ENCODE measurements at regions not wholly inside any gene's neighbourhood (a gene's known extent, or its start where the extent isn't known, plus 50 kb on each side); places are given as distances from the start of the nearest gene placed in this dataset.

- Histone ChIP-seq H3K9me3 (ENCODE audit: severe bottlenecking) (no peaks in the 10 kb centered on the region), H3K27me3 (ENCODE audit: insufficient read depth, low read depth, severe bottlenecking) (peaks cover 18% of the 10 kb centered on the region), H3K27ac (no peak overlapping the region), H3K4me3 (ENCODE audit: low read depth, low read length) (no peak overlapping the region), H3K36me3 (no peaks in the 10 kb centered on the region)
- no peak for TF ChIP-seq CTCF (IDR thresholded peaks at IDR 0.05; ENCODE audit: low read depth, low read length)
- no peak for DNase-seq
Measured at GRCh38 chr20:60199866-60200265, 241.6 kb downstream of the CDH26 start.

DNA sequence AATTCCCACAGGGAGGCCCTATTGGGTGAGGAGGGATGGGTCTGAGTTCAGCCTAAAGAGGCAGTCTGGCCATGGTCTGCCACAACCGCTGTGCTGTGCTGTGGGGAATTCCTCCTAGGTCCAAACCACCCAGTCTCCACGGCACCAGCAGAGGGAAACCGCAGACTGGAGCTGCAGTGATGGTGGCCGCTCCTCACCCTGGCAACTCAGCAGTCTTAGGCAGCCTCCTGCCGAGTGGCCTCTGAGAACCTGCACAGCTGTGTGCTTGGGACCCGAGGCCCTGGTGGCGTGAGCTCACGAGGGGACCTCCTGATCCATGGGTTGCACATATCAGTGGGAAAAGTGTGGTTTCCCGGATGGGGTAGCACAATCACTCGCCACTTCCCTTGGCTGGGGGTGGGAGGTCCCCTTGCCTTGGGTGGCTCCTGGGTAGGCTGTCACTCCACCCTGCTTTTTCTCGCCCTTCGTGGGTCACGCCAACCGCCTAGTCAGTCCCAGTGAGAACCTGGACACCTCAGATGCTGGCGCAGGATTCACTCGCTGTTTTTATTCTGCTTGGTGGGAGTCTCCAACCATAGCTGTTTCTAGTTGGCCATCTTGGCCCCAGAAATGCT lies 242.2 kb downstream of the CDH26 start:
- no peak overlapping the region for H3K4me3 ChIP-seq (ENCODE audit: low read depth, low read length)
- no peak overlapping the region for H3K27ac ChIP-seq
- no peaks in the 10 kb centered on the region for H3K9me3 ChIP-seq (ENCODE audit: severe bottlenecking)
- peaks cover 18% of the 10 kb centered on the region for H3K27me3 ChIP-seq (ENCODE audit: insufficient read depth, low read depth, severe bottlenecking)
- TF ChIP-seq CTCF (IDR thresholded peaks at IDR 0.05; ENCODE audit: low read depth, low read length) = no peak
- H3K36me3 ChIP-seq = no peaks in the 10 kb centered on the region
- DNase-seq = no peak

- no peaks in the 10 kb centered on the region for H3K36me3 ChIP-seq
- no peak for TF ChIP-seq CTCF (IDR thresholded peaks at IDR 0.05; ENCODE audit: low read depth, low read length)
- H3K9me3 ChIP-seq (ENCODE audit: severe bottlenecking) = no peaks in the 10 kb centered on the region
- DNase-seq = no peak
- H3K27me3 ChIP-seq (ENCODE audit: insufficient read depth, low read depth, severe bottlenecking) = peaks cover 13% of the 10 kb centered on the region
- no peak overlapping the region for H3K27ac ChIP-seq
- no peak overlapping the region for H3K4me3 ChIP-seq (ENCODE audit: low read depth, low read length)
Measured at GRCh38 chr20:60201198-60201835, 243.1 kb downstream of the CDH26 start.

GRCh38 chr20:60202046-60202445 lies 243.8 kb downstream of the CDH26 start:
- Histone ChIP-seq H3K27me3 (ENCODE audit: insufficient read depth, low read depth, severe bottlenecking) (peaks cover 9% of the 10 kb centered on the region), H3K36me3 (no peaks in the 10 kb centered on the region), H3K4me3 (ENCODE audit: low read depth, low read length) (no peak overlapping the region), H3K27ac (no peak overlapping the region), H3K9me3 (ENCODE audit: severe bottlenecking) (no peaks in the 10 kb centered on the region)
- TF ChIP-seq CTCF (IDR thresholded peaks at IDR 0.05; ENCODE audit: low read depth, low read length) = no peak
- no peak for DNase-seq

DNA sequence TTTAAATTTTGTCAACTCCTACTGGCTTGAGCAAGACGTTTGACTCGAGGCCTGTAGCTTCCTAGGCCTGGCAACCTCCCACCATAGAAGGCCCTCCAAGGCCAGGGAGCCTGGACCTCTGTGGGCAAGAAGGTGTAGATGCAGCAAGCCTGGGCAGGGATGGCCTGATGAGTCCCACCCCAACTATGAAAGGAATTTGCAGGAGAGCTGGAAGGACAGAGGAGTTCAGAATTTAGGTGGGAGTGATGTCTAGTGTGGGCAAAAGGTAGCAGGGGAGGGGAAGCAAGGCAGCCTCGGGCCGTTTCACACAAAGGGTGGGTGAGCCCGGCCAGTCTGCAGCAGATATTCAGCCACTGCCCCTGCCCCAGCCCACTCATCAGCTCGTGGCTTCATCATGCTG lies 245.2 kb downstream of the CDH26 start:
- Histone ChIP-seq H3K36me3 (no peaks in the 10 kb centered on the region), H3K27me3 (ENCODE audit: insufficient read depth, low read depth, severe bottlenecking) (peaks cover 3% of the 10 kb centered on the region), H3K9me3 (ENCODE audit: severe bottlenecking) (no peaks in the 10 kb centered on the region), H3K4me3 (ENCODE audit: low read depth, low read length) (no peak overlapping the region), H3K27ac (no peak overlapping the region)
- no peak for DNase-seq
- no peak for TF ChIP-seq CTCF (IDR thresholded peaks at IDR 0.05; ENCODE audit: low read depth, low read length)

GRCh38 chr20:60204601-60205000 lies 246.4 kb downstream of the CDH26 start:
- H3K4me3 ChIP-seq (ENCODE audit: low read depth, low read length) = no peak overlapping the region
- no peaks in the 10 kb centered on the region for H3K9me3 ChIP-seq (ENCODE audit: severe bottlenecking)
- no peak for DNase-seq
- H3K27me3 ChIP-seq (ENCODE audit: insufficient read depth, low read depth, severe bottlenecking) = peaks cover 3% of the 10 kb centered on the region
- H3K36me3 ChIP-seq = no peaks in the 10 kb centered on the region
- TF ChIP-seq CTCF (IDR thresholded peaks at IDR 0.05; ENCODE audit: low read depth, low read length) = no peak
- H3K27ac ChIP-seq = no peak overlapping the region

Data from WERI-Rb-1 (cell line).